Rectal smooth muscle tissue (tissue), 1 donor: ENCODE measurements at regions not wholly inside any gene's neighbourhood (a gene's known extent, or its start where the extent isn't known, plus 50 kb on each side); places are given as distances from the start of the nearest gene placed in this dataset.
"Not testable (repeated sequence)": the region's sequence is repeated elsewhere in the genome, so short reads cannot be mapped to it uniquely, and the experiment has no call there.

Experiments
- H3K27ac ChIP-seq: one replicate; pipeline ENCODE4 v1.7.0; 2013; ENCODE audit warnings: low read depth, low read length, inconsistent platforms
- H3K27me3 ChIP-seq: one replicate; pipeline ENCODE4 v1.7.0; 2013; ENCODE audit warnings: low read length; ENCODE audit not compliant: control insufficient read depth, insufficient read depth
- H3K36me3 ChIP-seq: one replicate; pipeline ENCODE4 v1.7.0; 2013; ENCODE audit warnings: low read length; ENCODE audit not compliant: control insufficient read depth, insufficient read depth
- H3K4me1 ChIP-seq: one replicate; pipeline ENCODE4 v1.7.0; 2013; ENCODE audit warnings: low read length; ENCODE audit not compliant: control insufficient read depth, insufficient read depth
- H3K4me3 ChIP-seq: one replicate; pipeline ENCODE4 v1.7.0; 2013; ENCODE audit warnings: low read length
- H3K9ac ChIP-seq: one replicate; pipeline ENCODE4 v1.7.0; 2013; ENCODE audit warnings: low read length

- Histone ChIP-seq H3K9ac (no peak overlapping the region), H3K4me1 (no peaks in the 10 kb centered on the region), H3K27me3 (no peaks in the 10 kb centered on the region), H3K4me3 (no peak overlapping the region), H3K36me3 (no peaks in the 10 kb centered on the region), H3K27ac (no peak overlapping the region)
Observed at GRCh38 chr15:25597571-25597970, 158.7 kb upstream of the UBE3A start.

- no peaks in the 10 kb centered on the region for H3K36me3 ChIP-seq
- no peaks in the 10 kb centered on the region for H3K4me1 ChIP-seq
- H3K27me3 ChIP-seq, result no peaks in the 10 kb centered on the region
- H3K9ac ChIP-seq, result no peak overlapping the region
- H3K4me3 ChIP-seq, result no peak overlapping the region
- H3K27ac ChIP-seq, result no peak overlapping the region
Observed at GRCh38 chr15:25596644-25597562, 158.1 kb upstream of the UBE3A start.

GRCh38 chr15:25587616-25588340, 149.0 kb upstream of the UBE3A start:
- Histone ChIP-seq H3K4me3 (no peak overlapping the region), H3K4me1 (no peaks in the 10 kb centered on the region), H3K27ac (no peak overlapping the region), H3K27me3 (no peaks in the 10 kb centered on the region), H3K36me3 (no peaks in the 10 kb centered on the region), H3K9ac (no peak overlapping the region)

- H3K27me3 ChIP-seq, result no peaks in the 10 kb centered on the region
- H3K4me1 ChIP-seq, result no peaks in the 10 kb centered on the region
- no peaks in the 10 kb centered on the region for H3K36me3 ChIP-seq
- H3K27ac ChIP-seq, result no peak overlapping the region
- no peak overlapping the region for H3K4me3 ChIP-seq
- H3K9ac ChIP-seq, result no peak overlapping the region
Observed at GRCh38 chr15:25582886-25583285, 144.1 kb upstream of the UBE3A start.

GRCh38 chr15:25579127-25579526, 140.3 kb upstream of the UBE3A start:
- Histone ChIP-seq H3K36me3 (no peaks in the 10 kb centered on the region), H3K27ac (no peak overlapping the region), H3K27me3 (no peaks in the 10 kb centered on the region), H3K4me3 (no peak overlapping the region), H3K9ac (no peak overlapping the region), H3K4me1 (no peaks in the 10 kb centered on the region)

- Histone ChIP-seq H3K4me1 (peaks cover 6% of the 10 kb centered on the region), H3K27ac (no peak overlapping the region), H3K4me3 (no peak overlapping the region), H3K9ac (no peak overlapping the region), H3K36me3 (no peaks in the 10 kb centered on the region), H3K27me3 (no peaks in the 10 kb centered on the region)
Observed at GRCh38 chr15:25572191-25572590, 133.4 kb upstream of the UBE3A start.

DNA sequence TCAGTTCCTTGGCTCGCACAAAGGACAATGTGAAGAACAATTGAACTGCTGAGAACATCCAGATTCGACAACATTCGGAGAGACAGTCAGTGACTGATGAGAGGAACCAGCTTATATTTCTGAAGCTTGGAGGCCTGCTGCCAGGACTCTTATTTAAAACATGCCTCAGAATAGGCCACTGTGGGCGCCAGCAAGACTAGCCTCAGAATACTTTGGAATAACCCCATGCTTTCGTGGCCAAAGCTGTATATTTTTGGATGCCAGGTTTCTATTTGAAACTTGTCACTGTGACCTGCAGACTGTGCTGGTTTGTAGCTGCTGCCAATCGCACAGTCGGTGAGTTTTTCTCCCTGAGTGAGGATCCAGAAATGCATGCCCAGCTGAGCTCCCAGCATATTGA, 129.9 kb upstream of the UBE3A start:
- H3K9ac ChIP-seq, result no peak overlapping the region
- H3K27me3 ChIP-seq, result no peaks in the 10 kb centered on the region
- H3K4me3 ChIP-seq, result peak overlapping the region; percentile 26
- H3K4me1 ChIP-seq, result peaks cover 6% of the 10 kb centered on the region
- no peak overlapping the region for H3K27ac ChIP-seq
- H3K36me3 ChIP-seq, result no peaks in the 10 kb centered on the region

DNA sequence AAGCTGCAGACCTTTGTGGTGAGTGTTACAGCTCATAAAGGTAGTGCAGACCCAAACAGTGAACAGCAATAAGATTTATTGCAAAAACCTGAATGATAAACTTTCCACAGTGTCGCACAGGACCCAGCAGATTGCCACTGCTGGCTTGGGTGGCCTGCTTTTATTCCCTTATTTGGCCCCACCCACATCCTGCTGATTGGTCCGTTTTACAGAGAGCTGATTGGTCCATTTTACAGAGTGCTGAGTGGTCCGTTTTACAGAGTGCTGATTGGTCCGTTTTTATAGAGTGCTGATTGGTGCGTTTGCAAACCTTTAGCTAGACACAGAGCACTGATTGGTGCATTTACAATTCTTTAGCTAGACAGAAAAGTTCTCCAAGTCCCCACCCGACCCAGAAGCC, 127.7 kb upstream of the UBE3A start:
- not testable (repeated sequence) for H3K27me3 ChIP-seq, H3K36me3 ChIP-seq, H3K4me3 ChIP-seq, H3K27ac ChIP-seq, H3K9ac ChIP-seq, H3K4me1 ChIP-seq

- Histone ChIP-seq H3K27ac (no peak overlapping the region), H3K9ac (no peak overlapping the region), H3K4me3 (no peak overlapping the region), H3K36me3 (no peaks in the 10 kb centered on the region), H3K4me1 (peaks cover 6% of the 10 kb centered on the region), H3K27me3 (no peaks in the 10 kb centered on the region)
Observed at GRCh38 chr15:25565470-25566264, 126.8 kb upstream of the UBE3A start.

- Histone ChIP-seq H3K4me1 (no peaks in the 10 kb centered on the region), H3K27me3 (no peaks in the 10 kb centered on the region), H3K9ac (no peak overlapping the region), H3K4me3 (no peak overlapping the region), H3K27ac (no peak overlapping the region), H3K36me3 (no peaks in the 10 kb centered on the region)
Observed at GRCh38 chr15:25563596-25563995, 124.8 kb upstream of the UBE3A start.

DNA sequence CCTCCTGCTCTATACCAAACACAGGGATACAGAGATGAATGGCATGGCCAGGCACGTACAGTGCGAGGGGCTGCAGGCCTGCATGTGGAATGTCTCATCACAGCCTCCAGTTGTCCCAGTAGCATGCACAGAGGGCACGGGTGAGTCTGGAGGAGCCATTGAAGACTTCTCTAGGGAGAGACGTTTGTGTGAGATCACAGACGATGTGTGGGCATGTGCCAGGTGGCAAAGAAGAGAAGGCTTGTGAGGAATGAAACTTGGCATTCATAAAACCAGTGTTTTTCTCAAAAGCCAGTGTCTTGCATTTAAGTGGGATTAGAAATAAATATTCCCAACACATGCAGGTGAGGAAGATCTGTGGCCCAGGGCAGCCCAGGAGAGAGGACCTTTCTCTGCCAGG, 119.1 kb upstream of the UBE3A start:
- no peak overlapping the region for H3K27ac ChIP-seq
- no peak overlapping the region for H3K4me3 ChIP-seq
- no peaks in the 10 kb centered on the region for H3K36me3 ChIP-seq
- H3K27me3 ChIP-seq, result no peaks in the 10 kb centered on the region
- no peaks in the 10 kb centered on the region for H3K4me1 ChIP-seq
- H3K9ac ChIP-seq, result no peak overlapping the region

DNA sequence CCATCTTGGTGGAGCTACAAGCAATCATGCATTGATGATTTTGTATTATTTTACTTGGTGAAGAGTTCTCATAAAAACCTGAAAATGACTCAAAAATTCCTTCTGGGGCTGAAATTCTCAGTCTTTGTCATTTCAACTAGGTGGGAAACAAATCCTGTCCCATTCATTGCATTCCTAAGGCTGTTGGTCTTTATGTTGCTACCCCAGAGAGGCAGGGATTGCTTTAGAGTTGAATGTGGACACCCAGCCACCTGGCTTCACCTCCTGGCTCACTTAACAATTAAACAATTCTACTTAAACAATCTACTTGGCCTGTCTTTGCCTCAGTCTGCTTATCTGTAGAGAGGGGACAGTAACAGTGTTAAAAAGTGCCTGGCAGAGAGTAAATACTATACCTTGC, 117.3 kb upstream of the UBE3A start:
- H3K27ac ChIP-seq, result no peak overlapping the region
- H3K4me1 ChIP-seq, result no peaks in the 10 kb centered on the region
- no peak overlapping the region for H3K4me3 ChIP-seq
- no peak overlapping the region for H3K9ac ChIP-seq
- no peaks in the 10 kb centered on the region for H3K36me3 ChIP-seq
- H3K27me3 ChIP-seq, result no peaks in the 10 kb centered on the region
